ENCODE measurements at regions not wholly inside any gene's neighbourhood (a gene's known extent, or its start where the extent isn't known, plus 50 kb on each side); places are given as distances from the start of the nearest gene placed in this dataset.

GRCh38 chr3:117454908-117455307, 745.3 kb downstream of the TUSC7 start:
- no peak for DNase-seq

- no peak for DNase-seq
Observed at GRCh38 chr3:117455782-117456181, 746.2 kb downstream of the TUSC7 start.

- peak in 1 of 3 donors; percentile 15 for DNase-seq
Observed at GRCh38 chr3:117463276-117464115, 753.9 kb downstream of the TUSC7 start.

GRCh38 chr3:117471831-117472230, 762.3 kb downstream of the TUSC7 start:
- DNase-seq = no peak

- no peak for DNase-seq
Observed at GRCh38 chr3:117473981-117474538, 764.5 kb downstream of the TUSC7 start.

GRCh38 chr3:117476572-117476971, 767.0 kb downstream of the TUSC7 start:
- no peak for DNase-seq

- no peak for DNase-seq
Observed at GRCh38 chr3:117477214-117477755, 767.7 kb downstream of the TUSC7 start.

- no peak for DNase-seq
Observed at GRCh38 chr3:117479095-117479494, 769.5 kb downstream of the TUSC7 start.

GRCh38 chr3:117480525-117480924, 770.9 kb downstream of the TUSC7 start:
- DNase-seq = no peak

GRCh38 chr3:117480972-117481371, 771.4 kb downstream of the TUSC7 start:
- no peak for DNase-seq

GRCh38 chr3:117483839-117484238, 774.3 kb downstream of the TUSC7 start:
- no peak for DNase-seq

- DNase-seq = no peak
Observed at GRCh38 chr3:117485841-117486240, 776.3 kb downstream of the TUSC7 start.

- no peak for DNase-seq
Observed at GRCh38 chr3:117486719-117487716, 777.4 kb downstream of the TUSC7 start.

- DNase-seq = no peak
Observed at GRCh38 chr3:117488983-117489382, 779.4 kb downstream of the TUSC7 start.

- DNase-seq = no peak
Observed at GRCh38 chr3:117489663-117490079, 780.1 kb downstream of the TUSC7 start.

- DNase-seq = no peak
Observed at GRCh38 chr3:117490716-117491115, 781.1 kb downstream of the TUSC7 start.

GRCh38 chr3:117495620-117496019, 786.0 kb downstream of the TUSC7 start:
- DNase-seq = no peak

GRCh38 chr3:117499189-117499870, 789.8 kb downstream of the TUSC7 start:
- DNase-seq = no peak

- no peak for DNase-seq
Observed at GRCh38 chr3:117507958-117508357, 798.4 kb downstream of the TUSC7 start.

GRCh38 chr3:117509858-117510257, 800.3 kb downstream of the TUSC7 start:
- no peak for DNase-seq

- DNase-seq = peak in 1 of 3 donors; percentile 49
Observed at GRCh38 chr3:117510396-117510795, 800.8 kb downstream of the TUSC7 start.
